ENCODE measurements at regions not wholly inside any gene's neighbourhood (a gene's known extent, or its start where the extent isn't known, plus 50 kb on each side); places are given as distances from the start of the nearest gene placed in this dataset.
"Not testable (repeated sequence)": the region's sequence is repeated elsewhere in the genome, so short reads cannot be mapped to it uniquely, and the experiment has no call there.

- Mint-ChIP-seq H3K27me3 (ENCODE audit: low read depth) (no peaks in the 10 kb centered on the region), H3K9me3 (peaks cover 8% of the 10 kb centered on the region)
These were observed 194.8 kb upstream of the TRPC7 start for GRCh38 chr5:136560126-136560525.

GRCh38 chr5:136559651-136560050 lies 194.3 kb upstream of the TRPC7 start:
- no peak overlapping the region for H3K4me3 Mint-ChIP-seq

More at GRCh38 chr5:136560126-136560525, 194.8 kb upstream of the TRPC7 start:
- Mint-ChIP-seq H3K27ac (ENCODE audit: unreplicated experiment) (no peak overlapping the region), H3K4me3 (no peak overlapping the region), H3K4me1 (no peaks in the 10 kb centered on the region), H3K36me3 (ENCODE audit: low read depth) (no peaks in the 10 kb centered on the region)
- TF ChIP-seq CTCF (conservative IDR thresholded peaks at IDR 0.05), result no peak
- DNase-seq (ENCODE audit: low read depth, low spot score), result no peak

GRCh38 chr5:136547096-136547495 lies 181.8 kb upstream of the TRPC7 start:
- H3K27ac Mint-ChIP-seq (ENCODE audit: unreplicated experiment), result peak overlapping the region; percentile 31
- not testable (repeated sequence) for H3K4me3 Mint-ChIP-seq; H3K4me1 Mint-ChIP-seq; H3K36me3 Mint-ChIP-seq (ENCODE audit: low read depth); H3K9me3 Mint-ChIP-seq; H3K27me3 Mint-ChIP-seq (ENCODE audit: low read depth); DNase-seq (ENCODE audit: low read depth, low spot score)

More at GRCh38 chr5:136559651-136560050, 194.3 kb upstream of the TRPC7 start:
- H3K4me1 Mint-ChIP-seq, result no peaks in the 10 kb centered on the region
- peaks cover 9% of the 10 kb centered on the region for H3K9me3 Mint-ChIP-seq
- no peak overlapping the region for H3K27ac Mint-ChIP-seq (ENCODE audit: unreplicated experiment)
- H3K27me3 Mint-ChIP-seq (ENCODE audit: low read depth), result no peaks in the 10 kb centered on the region
- no peaks in the 10 kb centered on the region for H3K36me3 Mint-ChIP-seq (ENCODE audit: low read depth)
- TF ChIP-seq CTCF (conservative IDR thresholded peaks at IDR 0.05), result no peak
- no peak for DNase-seq (ENCODE audit: low read depth, low spot score)

- H3K27ac Mint-ChIP-seq (ENCODE audit: unreplicated experiment); H3K4me1 Mint-ChIP-seq; DNase-seq (ENCODE audit: low read depth, low spot score); H3K9me3 Mint-ChIP-seq; H3K36me3 Mint-ChIP-seq (ENCODE audit: low read depth); H3K4me3 Mint-ChIP-seq; H3K27me3 Mint-ChIP-seq (ENCODE audit: low read depth): not testable (repeated sequence)
These were observed 181.1 kb upstream of the TRPC7 start for GRCh38 chr5:136546441-136546840.

- not testable (repeated sequence) for H3K4me3 Mint-ChIP-seq; DNase-seq (ENCODE audit: low read depth, low spot score); H3K9me3 Mint-ChIP-seq; H3K36me3 Mint-ChIP-seq (ENCODE audit: low read depth); H3K4me1 Mint-ChIP-seq; H3K27me3 Mint-ChIP-seq (ENCODE audit: low read depth); H3K27ac Mint-ChIP-seq (ENCODE audit: unreplicated experiment)
These were observed 179.7 kb upstream of the TRPC7 start for GRCh38 chr5:136545031-136545430.

- no peaks in the 10 kb centered on the region for H3K36me3 Mint-ChIP-seq (ENCODE audit: low read depth)
- H3K27me3 Mint-ChIP-seq (ENCODE audit: low read depth), result peaks cover 6% of the 10 kb centered on the region
- H3K27ac Mint-ChIP-seq (ENCODE audit: unreplicated experiment), result no peak overlapping the region
- H3K4me3 Mint-ChIP-seq, result no peak overlapping the region
- no peak for DNase-seq (ENCODE audit: low read depth, low spot score)
- TF ChIP-seq CTCF (conservative IDR thresholded peaks at IDR 0.05), result no peak
- no peaks in the 10 kb centered on the region for H3K9me3 Mint-ChIP-seq
- no peaks in the 10 kb centered on the region for H3K4me1 Mint-ChIP-seq
These were observed 173.2 kb upstream of the TRPC7 start for GRCh38 chr5:136538534-136538933.

GRCh38 chr5:136529081-136529480 lies 163.7 kb upstream of the TRPC7 start:
- Mint-ChIP-seq H3K4me3 (no peak overlapping the region), H3K27ac (ENCODE audit: unreplicated experiment) (no peak overlapping the region), H3K9me3 (no peaks in the 10 kb centered on the region), H3K4me1 (no peaks in the 10 kb centered on the region), H3K27me3 (ENCODE audit: low read depth) (peaks cover 10% of the 10 kb centered on the region), H3K36me3 (ENCODE audit: low read depth) (no peaks in the 10 kb centered on the region)
- TF ChIP-seq CTCF (conservative IDR thresholded peaks at IDR 0.05), result no peak
- no peak for DNase-seq (ENCODE audit: low read depth, low spot score)

Data from neural crest cell (in vitro differentiated cells).